NCI-H146 treated with DMSO at 0.1 percent for 48 hours (cell line): ENCODE measurements at regions not wholly inside any gene's neighbourhood (a gene's known extent, or its start where the extent isn't known, plus 50 kb on each side); places are given as distances from the start of the nearest gene placed in this dataset.

Experiments
- DNase-seq: peaks from one replicate; lab custom pipeline; 2025; ENCODE audit not compliant: unreplicated experiment; lab: John Stamatoyannopoulos, UW

- DNase-seq = no peak
Measured at GRCh38 chr4:25527034-25527433, 128.6 kb upstream of the SLC34A2 start.

- DNase-seq = no peak
Measured at GRCh38 chr4:25528391-25528790, 127.3 kb upstream of the SLC34A2 start.

DNA sequence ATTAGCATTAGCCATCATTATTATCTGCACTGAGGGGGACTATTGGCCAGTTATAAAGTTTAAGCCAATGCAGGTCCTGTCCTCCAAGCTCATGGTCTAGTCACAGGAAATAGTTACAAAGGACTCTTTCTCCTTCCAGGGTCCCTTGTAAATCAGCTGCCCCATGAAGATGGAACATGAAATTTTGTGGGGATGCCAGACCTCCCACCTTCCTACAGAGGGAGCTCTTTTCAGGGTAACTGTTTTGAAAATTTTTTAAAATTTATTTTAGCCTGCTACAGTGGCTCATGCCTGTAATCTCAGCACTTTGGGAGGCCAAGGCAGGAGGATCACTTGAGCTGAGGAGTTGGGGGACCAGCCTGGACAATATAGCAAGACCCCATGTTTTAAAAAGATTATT lies 124.4 kb upstream of the SLC34A2 start:
- DNase-seq = no peak

GRCh38 chr4:25532591-25532990 lies 123.1 kb upstream of the SLC34A2 start:
- DNase-seq = no peak

DNA sequence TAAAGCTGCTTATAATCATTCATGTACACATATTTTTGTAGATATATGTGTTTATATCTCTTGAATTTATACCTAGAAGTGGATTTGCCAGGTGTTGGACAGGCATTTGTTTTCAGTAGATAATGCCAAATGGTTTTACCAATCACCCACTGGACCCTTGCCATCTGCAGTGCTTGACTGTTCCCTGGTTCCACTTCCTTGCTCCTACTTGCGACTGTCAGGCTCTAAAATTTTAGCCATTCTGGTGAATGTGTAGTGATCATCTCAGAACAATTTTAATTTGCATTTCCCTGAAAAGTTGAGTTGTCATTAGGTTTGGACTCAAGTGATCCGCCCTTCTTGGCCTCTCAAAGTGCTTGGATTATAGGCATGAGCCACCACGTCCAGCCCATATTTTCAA lies 122.4 kb upstream of the SLC34A2 start:
- no peak for DNase-seq

- DNase-seq = peak; percentile 28
Measured at GRCh38 chr4:25535278-25535677, 120.4 kb upstream of the SLC34A2 start.

DNA sequence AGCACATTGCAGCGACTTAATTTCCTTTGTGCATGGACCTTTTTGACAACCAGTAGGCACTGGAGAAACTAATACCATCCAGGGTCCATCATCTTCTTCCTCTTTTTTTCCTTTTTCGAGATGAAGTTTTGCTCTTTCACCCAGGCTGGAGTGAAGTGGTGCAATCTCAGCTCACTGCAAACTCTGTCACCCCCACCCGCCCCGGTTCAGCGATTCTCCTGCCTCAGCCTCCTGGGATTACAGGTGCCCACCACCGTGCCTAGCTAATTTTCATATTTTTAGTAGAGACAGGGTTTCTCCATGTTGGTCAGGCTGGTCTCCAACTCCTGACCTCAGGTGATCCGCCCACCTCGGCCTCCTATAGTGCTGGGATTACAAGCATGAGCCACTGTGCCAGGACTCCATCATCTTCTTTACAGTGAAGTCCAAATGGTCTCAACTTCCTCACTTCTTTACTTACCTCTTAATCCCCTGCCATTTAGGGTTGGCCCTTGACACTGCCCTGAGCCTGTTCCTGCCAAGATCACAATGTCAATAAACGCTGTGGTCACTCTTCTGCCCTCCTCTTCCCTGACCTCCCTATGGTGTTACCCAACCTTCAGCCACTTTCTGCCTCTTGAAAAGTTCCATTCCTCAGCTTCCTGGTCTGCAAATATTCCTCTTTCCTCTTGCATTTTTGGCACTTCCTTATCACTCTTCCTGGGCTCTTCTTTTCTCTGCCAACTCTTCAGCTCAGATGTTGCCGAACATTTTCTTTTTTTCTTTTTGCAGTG lies 119.8 kb upstream of the SLC34A2 start:
- no peak for DNase-seq

DNA sequence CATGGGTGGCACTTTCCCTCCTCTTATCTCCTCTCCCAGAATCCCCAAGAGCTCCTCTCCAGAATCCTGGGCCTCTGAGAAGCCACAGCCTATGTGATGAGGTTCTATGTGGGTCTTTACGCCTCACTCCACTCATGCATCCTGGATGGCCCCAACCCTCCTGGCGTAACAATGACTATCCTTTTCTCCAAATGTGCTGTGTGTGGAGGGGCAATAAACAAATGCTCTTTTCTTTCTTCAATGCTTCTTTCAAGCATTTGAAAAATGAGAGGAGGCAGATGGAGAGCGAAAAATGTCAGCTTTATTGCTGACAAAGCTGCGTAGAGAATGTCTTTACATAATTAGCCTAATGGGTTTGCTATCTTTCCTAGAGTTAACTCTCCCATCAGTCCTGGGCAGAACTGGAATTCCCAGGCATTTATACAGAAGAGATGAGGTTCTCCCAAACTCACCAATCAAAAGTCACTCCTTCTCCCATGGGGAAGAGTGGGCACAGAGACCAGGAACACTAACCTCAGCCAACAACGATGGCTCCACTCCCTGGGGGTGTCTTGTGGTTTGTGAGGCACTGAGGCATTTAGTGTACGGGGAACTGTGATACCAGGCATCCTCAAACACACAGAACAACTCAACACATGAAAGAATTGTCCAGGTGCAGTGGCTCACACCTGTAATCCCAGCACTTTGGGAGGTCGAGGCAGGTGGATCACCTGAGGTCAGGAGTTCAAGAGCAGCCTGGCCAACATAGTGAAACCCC lies 118.9 kb upstream of the SLC34A2 start:
- no peak for DNase-seq

DNA sequence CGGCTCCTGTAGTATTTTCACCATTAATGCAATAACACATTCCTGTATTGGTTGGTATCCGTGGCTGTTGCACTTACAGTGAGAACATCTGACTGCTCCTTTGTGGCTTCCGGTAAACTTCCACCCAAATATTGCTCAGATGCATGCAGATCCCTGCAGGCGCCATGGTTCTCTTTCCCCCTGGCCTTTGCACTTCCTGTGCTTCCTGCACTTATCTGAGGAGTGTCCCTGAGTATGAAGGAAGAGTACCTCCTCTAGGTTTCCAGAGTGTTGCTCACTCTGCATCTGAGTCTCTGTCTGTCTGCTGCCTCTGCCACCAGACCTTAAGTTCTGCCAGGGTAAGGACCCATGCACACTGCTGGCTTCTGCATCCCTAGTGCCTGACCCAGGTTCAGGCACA lies 117.2 kb upstream of the SLC34A2 start:
- DNase-seq = no peak

DNA sequence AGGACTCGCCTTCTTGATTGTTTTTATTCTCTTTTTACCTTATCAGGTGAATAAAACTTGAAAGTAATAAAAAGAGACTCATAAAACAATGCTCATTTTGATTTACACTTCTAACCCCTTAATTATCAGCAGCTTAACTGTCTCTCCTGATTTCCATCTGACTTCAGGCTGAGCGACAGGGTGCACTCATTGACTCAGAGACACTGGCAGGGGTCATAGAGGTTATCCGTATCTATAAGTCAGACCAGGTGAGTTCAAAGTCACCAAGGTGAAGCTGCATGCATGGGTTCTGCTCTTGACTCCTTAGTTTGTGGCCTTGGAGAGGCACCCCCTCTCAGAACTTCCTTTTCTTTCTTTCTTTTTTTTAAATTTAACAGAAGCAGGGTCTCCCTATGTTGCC lies 116.4 kb upstream of the SLC34A2 start:
- DNase-seq = no peak

DNA sequence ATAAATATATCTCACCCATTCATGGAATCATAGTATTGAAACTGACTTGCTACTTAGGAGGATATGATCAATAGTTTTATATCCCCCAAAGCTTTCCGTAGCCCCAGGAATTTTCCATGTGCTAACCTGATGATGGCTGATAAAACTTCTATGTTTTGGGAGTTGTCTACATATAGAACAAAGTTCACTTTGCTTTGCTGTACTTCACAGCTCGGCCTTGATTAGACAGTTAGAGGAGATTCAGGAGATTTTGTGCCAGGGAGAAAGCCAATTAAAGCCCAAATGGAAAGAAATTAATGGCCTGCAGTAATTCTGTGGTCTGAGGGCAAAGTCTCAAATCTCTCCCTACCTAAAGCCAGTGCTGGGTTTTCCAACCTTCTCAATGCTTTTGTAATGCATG lies 114.9 kb upstream of the SLC34A2 start:
- no peak for DNase-seq

GRCh38 chr4:25547343-25547742 lies 108.3 kb upstream of the SLC34A2 start:
- DNase-seq = no peak

GRCh38 chr4:25549413-25549812 lies 106.2 kb upstream of the SLC34A2 start:
- DNase-seq = no peak

DNA sequence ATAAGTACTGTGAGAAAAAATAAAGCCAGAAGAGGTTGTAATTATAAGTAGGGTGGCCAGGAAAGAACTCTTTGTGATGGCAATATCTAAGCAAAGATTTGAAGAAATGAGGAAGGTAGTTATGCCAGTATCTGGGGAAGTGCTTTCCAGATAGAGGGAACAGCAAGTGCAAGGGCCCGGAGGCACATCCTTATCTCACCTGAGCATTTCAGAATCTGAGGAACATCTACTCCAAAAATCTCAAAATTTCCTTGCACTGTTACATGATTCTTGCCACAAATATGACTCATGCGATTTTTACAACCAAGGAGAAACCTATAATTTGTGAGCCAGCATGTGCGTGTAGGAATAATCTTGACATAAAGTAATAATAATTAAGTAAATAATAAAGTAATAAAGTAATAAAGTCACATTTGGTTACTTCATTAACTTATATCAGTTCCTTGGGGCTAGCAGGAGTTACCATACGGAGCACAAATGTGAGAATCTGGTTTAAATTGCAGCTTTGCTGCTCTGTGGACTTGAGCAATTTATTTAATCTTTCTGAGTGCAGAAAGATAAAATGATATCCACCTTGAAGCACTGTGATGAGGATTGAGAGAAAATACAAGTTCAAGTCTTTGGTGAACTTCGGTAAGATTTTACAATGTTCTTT lies 105.1 kb upstream of the SLC34A2 start:
- no peak for DNase-seq

- DNase-seq = no peak
Measured at GRCh38 chr4:25551605-25552004, 104.0 kb upstream of the SLC34A2 start.

- no peak for DNase-seq
Measured at GRCh38 chr4:25552580-25553271, 102.9 kb upstream of the SLC34A2 start.

GRCh38 chr4:25559508-25559907 lies 96.1 kb upstream of the SLC34A2 start:
- DNase-seq = no peak

DNA sequence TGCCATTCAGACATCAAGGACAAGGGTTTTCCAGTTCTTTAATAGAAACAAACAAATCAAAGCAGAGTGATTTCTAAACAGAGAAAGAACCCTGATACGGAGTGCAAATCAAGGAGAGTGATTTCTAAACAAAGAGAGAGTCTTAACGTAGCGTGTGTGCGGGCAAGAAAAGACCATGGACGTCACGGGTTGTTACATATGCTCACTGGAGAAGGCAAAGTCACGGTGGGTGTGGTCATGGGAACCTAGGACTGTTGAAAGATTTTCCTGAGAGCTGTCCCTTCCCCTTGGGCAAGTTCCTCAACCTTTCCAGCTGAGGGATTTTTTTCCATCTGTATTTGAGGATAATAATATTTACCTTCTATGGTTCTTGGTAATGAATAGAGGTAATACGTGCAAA lies 95.0 kb upstream of the SLC34A2 start:
- DNase-seq = no peak

DNA sequence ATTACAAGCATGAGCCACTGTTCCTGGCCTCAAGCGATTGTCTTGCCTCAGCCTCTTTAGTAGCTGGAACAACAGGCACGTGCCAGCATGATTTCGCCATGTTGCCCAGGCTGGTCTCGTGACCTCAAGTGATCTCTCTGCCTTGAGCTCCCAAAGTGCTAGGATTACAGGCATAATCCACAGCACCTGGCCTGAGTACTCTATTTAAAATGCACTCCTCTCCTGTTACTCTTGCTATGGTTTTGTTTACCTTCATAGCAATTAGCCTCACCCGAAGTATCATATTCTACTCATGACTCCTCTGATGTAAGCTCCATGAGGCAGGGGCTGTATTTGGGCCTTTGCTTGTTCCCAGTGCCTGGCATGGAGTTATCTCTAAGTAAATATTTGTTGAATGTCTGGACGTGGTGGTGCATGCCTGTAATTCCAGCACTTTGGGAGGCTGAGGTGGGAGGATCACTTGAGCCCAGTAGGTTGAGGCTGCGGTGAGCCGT lies 92.5 kb upstream of the SLC34A2 start:
- DNase-seq = peak; percentile 32

DNA sequence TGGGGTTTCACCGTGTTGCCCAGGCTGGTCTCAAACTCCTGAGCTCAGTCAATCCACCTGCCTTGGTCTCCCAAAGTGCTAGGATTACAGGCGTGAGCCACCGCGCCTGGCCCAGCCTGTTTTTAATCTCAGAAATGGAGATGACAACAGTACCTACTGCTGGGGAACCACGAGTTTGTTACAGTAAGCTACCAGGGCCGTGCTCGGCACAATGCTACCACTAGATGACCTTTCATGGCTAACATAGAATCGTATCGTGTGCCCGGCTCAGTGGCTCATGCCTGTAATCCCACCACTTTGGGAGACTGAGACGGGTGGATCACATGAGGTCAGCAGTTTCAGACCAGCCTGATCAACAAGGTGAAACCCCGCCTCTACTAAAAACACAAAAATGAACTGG lies 90.8 kb upstream of the SLC34A2 start:
- DNase-seq = no peak

GRCh38 chr4:25567253-25567652 lies 88.4 kb upstream of the SLC34A2 start:
- DNase-seq = no peak
